HG03039 (cell line): ENCODE measurements at regions not wholly inside any gene's neighbourhood (a gene's known extent, or its start where the extent isn't known, plus 50 kb on each side); places are given as distances from the start of the nearest gene placed in this dataset.
"Not testable (repeated sequence)": the region's sequence is repeated elsewhere in the genome, so short reads cannot be mapped to it uniquely, and the experiment has no call there.

Experiments used
- ATAC-seq: cut with Tn5 transposase; IDR thresholded peaks from one replicate; pipeline ENCODE4 v1.9.1; 2021; ENCODE audit warnings: mild to moderate bottlenecking, moderate library complexity; ENCODE audit not compliant: unreplicated experiment

DNA sequence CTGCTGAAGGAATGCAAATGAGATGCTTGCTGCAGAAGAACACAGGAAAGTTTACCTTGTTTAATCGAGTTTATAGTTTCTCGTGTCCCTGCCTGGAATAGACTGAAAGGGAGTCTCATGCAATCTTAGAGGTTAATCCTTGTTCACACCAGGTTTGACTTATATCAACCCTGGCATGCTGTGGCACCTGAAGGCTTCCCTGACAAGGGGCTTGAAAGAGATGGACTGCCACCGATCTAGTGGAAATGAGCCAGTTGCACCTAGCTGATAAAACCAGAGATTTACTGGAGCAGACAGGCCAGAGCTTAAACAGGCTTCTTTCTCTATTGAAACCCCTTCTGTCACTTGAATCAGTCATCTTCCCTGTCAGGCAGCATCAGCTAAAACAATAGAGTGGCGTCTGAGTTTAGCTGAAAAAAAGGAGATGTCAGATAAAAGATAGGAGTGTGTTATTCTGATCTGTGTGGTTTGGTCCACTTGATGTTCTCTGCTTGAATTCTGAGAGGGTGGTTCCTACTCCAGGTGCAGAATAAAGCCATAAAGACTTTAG, 349.7 kb downstream of the RWDD3 start:
- ATAC-seq = no peak

DNA sequence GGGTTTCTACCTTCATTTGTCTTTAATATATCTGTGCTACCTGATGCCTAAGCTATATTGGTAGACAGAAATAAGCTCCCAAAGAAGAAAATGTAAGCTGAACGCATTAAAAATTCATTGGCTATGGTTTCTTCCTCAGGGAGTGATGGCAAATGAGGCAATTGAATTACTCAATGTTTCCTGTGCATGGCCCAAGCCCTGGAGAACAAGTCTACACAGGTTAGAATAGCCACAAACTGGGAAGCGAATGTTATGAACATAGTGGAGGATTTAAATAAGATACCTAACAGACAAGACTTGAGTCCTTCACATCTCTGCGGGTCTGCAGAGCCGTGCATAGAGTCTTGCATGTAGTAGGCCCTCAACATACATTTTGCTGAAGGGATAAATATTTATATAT, 350.3 kb downstream of the RWDD3 start:
- ATAC-seq = no peak

DNA sequence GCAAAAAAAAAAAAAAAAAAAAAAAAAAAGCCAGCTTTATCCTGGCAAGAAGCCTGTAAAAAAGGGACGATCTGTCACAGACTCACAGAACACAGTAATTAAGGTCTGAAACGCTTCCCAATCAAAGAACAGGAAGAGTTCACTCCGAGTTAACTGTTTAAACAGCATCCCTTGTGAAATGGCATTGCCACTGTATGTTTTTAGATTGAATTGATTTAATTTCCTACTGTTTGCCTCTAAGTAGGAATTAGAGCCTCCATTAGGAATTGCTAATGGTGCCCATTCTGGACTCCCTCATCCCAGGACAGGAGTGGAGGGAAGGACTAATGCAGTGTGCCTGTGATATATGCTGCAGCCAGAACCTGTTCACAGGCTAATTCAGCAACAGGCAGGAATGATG, 370.8 kb downstream of the RWDD3 start:
- no peak for ATAC-seq

DNA sequence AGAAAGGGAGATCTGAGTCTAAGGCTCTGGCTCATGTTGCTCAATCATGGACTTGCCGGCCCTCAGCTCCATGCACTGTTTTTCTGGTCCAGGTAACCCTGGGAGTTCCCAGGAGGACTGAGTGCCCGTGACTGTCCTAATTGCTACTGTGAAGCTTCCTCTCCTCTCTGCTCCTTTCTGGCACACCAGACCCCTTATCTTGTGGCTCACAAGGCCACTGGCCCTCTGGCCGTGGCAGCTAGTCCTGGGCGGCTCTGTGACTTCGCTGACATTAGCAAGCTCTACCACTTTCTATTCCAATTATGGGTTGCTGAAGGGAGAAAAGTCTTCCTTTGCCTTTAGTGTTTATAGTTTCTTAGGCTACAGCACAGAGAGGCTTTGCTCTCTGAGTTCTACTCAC, 380.2 kb downstream of the RWDD3 start:
- ATAC-seq = no peak

DNA sequence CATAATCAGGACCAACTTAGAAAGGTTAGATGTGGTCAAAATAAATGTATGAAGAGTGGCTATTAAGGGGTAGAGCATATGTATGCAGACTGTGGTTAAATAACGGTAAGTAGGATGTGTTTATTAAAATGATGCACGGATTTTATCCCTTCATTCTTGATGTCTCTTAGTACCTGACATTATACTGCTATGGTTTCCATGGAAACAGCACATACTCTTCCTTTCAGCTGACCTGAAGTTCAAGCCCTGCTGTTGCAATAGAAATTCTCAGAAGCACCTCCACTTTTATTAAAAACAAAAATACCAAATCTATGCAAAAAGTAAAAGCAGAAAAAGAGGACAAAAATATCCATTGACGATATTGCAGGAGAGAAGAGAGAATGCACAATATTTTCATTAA, 381.4 kb downstream of the RWDD3 start:
- ATAC-seq = no peak

DNA sequence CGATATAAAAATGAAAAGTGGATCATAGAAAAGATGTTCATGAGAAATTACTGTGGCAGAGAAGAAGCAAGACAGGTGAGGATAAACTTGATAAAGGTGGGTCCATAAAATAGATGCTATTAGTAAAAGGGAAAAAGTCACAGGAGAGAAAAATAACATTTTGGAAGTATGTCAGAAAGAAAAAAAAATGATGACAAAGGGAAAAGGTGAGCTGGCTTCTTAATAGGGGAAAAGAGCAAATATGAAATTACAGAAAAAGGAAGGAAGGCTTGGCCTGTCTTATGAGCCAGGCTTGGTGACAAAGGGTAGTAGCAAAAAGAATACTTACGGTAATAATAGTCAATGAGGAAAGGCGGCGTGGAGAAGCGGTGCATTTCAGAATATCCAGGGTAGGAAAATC, 386.1 kb downstream of the RWDD3 start:
- no peak for ATAC-seq

DNA sequence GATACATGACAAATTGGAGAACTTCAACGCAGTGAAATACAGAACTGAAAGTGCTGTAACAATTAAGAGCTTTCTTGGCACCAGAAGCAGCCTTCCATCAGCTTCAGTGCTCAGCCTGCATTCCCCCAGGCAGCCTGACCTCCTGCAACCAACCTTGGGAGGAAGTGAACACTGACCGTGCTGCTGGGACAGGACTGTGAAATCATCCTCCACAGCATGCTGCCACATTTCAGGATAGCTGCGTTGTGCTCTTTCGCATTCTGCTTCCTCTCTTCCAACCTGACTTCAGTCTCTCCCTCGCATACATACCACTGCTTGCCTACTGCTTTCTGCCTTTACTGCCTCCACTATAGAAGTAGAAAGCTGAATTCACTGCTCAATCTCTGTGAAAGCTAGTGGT, 388.6 kb downstream of the RWDD3 start:
- ATAC-seq = no peak

DNA sequence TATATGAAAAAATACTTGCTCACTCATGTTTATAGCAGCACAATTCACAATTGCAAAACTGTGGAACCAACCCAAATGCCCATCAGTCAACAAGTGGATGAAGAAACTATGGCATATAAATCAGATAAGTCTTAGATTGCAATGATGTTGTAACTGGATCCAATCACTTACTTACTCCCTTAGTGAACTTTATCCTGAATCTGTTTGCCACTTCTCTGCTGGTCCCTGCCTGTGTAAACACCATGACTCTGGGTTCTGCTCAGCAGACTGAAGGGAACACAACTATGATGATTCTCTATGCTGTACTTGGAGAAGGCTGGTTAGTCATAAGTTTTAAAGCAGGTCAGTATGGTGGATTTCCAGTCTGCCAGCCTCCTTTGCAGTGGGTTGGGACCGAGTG, 391.2 kb downstream of the RWDD3 start:
- no peak for ATAC-seq

DNA sequence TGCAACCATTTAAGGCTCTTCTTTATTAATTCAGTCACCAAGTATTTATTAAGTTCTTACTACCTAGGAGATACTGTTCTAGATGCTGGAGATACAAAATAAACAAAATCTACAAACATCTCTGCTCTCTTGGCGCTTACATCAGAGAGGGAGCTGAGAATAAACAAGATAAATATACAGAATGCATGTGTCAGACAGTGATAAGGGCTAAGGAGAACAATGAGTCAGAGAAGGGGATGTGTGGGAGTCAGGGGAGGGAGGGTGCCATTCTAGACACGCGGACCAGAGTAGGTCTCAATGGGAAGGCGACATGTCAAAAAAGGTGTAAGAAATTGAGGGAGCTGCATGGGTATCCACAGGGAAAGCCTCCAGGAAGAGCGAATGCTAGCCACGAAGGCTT, 393.2 kb downstream of the RWDD3 start:
- no peak for ATAC-seq

DNA sequence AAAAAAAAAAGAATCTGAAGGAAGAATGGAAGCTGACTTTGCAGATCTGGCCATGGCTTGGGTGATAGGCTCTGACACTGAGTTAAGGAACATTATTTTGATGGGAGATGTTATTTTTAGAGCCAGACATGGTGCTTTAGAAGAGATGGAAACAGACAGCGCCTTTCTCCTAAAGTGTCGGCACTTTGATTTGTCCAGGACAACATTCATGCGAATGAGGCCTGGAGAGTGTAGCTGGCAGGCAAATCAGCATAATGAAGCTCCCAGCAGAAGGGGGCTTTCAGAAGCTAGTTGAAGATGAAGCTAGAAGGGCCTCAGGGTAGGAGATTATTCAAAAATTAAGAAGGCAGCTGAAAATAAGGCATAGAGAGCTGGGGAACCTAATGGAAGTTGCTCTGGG, 397.7 kb downstream of the RWDD3 start:
- no peak for ATAC-seq

DNA sequence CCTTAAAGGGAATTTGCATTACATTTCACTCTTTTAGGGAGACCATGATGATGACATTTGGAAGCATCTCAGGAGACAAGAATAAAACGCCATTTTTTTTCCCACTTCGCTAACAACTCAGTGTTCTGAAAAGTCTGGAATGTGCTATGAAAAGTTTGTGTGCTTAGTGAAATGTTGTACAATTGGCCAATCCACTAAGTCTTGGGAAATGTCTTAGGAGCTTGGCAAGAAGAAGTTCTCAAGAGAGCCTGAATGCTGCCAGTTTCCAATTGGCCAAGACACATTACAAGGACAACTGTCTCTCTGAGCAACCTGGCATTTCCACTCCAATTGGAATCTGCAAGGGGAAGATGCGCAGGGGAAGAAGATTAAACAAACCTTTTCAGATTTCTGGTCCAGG, 401.8 kb downstream of the RWDD3 start:
- no peak for ATAC-seq

DNA sequence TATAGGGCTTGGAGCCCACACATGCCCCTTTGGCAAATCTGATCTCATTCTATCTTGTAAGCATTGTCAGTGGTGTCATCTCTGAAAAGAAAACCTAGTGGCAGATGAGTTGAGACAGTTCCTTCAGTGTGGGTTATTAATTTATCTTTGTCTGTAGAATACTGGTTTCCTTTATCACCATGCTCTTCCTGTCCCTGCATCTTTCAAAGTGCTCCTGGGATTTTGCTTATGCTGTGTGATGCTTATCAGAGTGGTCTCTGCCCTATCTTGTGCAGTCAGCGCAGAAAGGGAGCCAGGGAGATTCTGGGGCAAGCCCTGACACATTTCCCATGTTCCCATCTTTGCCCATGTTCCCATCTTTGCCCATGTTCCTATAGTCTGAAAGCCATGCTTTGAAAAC, 402.9 kb downstream of the RWDD3 start:
- no peak for ATAC-seq

DNA sequence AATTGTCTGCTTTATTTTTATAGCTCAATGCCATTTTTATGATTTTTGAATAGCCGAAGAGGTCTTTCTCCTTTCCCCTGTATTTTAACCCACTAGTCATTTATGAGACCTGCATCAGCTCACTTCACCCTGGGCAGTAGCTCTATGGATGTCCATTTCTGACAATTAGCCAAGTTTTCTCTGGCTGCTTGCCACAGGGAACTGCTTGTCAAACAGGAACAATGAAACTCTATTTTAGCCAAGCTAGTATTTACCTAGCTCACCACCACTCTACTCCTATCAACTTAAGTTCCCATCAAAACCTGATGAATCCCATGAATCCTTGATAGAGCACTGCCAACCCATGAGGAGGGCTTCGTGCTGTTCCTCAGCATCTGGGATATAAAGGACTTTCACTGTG, 406.7 kb downstream of the RWDD3 start:
- ATAC-seq = no peak

DNA sequence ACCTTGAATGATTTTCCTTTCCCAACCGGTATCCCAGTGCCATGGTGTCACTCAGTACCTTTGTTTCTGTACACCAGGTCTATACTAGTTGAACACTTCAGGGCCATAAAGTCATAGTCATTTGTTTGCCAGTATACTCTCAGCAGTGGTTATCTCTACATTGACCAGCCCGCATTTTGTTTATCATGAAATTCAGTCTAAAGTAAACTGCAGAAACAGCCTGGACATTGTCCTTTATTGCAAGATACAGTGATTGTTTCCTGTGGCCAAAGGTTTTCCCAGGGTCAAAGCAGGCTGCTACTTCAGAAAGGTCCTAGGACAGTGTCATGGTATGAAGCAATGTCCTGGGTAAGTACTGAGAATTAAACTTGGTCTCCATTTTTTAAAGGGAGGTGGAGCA, 407.4 kb downstream of the RWDD3 start:
- ATAC-seq = no peak

DNA sequence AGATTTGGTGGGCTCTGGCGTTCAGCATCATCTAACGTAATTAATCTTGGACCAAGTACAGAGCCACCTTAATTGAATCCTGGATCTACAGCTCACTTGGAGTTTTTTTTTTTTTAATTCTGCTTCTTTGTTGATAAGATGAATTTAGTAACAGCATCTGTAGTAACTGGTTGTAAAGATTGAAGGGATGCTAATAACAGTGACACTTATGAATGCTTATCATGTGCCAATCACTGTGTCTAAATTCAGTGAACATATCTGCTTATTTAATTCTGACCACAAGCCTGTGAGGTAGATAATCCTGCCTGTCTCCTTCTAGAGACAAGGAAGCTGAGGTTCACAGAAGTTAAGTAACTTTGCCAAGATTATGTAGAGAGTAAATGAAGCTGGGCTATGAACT, 408.0 kb downstream of the RWDD3 start:
- no peak for ATAC-seq

DNA sequence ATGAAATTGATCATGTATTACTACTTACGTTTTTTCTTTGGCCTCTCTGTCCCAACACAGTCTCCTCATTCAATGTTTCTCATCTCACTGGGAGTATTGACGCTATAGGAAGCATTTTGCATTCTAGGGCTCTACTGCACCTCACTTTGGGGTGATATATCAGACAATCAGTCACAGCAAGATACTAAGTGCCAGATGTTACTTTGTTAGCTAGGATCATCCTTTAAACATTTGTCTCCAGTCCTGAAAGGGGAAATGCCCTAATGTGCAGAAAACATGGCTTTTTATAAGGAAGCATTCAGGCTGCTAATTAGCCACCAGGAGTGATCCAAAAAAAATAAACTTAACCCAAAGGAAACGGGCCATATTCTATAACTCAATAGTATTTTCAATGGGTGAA, 409.1 kb downstream of the RWDD3 start:
- ATAC-seq = no peak

DNA sequence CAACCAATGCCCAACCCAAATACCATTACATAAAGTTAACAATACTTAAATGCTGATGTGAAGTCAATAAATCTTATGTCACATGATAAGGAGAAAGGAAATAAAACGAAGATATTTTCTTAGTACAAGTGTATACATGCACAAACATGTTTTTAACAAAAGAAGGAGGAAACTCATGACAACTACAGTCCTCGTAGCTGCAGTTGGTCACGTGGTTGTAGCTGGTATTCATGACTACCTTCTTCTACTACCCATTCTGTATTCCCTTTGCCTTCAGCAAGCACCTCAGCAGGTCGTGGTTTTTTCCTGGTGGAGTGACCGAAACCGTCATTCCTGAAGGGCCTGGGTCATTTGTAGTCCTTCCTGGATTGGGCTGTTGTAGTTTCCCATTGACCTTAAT, 411.1 kb downstream of the RWDD3 start:
- not testable (repeated sequence) for ATAC-seq

DNA sequence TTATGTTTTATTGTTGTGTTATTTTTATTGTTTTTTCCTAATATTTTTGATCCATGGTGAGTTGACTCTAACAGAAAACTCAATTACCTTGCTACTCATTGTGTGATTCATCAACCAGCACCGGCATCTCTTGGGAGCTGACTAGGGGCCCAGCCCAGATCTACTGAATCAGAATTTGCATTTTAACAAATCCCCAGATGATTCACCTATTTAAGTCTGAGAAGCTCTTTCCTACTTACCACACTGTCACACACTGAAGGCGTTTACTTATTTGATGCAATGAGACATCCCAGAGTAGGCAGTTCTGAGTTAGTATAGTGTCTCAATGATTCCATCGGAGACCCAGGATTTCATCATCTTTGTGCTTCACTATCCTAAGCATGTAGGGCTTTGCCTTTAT, 416.6 kb downstream of the RWDD3 start:
- no peak for ATAC-seq

DNA sequence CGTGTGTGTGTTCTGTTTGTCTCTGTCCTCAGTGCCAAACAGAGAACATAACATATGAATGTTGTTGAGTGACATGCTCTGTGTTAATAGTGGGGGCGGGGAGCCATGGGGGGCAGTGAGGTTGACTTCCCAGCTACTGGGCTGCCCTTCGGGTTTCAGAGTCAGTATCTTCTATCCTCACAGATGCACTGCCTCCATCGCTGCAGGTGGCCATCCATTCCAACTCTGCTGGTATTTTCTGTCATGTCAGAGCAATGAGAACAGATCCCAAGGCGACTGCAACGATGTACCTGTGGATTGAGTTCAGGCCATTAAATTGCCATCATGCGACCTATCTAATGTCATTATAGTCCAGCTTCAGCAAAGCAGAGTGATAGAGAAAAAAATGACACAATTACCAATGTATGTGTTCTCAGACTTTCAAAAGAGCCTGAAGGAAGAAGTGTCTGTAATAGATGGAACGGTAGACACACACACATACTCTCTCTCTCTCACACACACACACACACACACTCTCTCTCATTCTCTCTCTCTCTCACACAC, 418.5 kb downstream of the RWDD3 start:
- no peak for ATAC-seq

DNA sequence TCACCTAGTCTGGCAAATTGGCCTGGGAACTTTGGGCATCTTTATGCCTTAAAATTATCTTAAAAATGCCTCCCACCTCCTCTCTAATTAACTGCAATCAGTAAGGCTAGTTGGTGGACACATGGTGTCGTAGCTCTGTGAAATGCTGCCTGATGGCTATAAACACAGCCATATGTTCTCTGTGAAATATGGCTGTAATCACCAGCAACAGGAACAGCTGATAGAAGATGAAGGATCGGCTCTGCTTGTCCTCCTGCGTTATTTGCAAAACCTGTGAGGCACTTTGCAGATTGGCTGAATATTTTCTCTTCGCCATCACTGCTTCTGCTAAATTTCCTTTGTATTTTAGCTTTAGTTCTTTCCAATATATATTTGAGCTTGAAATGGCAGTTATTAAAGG, 419.6 kb downstream of the RWDD3 start:
- no peak for ATAC-seq

DNA sequence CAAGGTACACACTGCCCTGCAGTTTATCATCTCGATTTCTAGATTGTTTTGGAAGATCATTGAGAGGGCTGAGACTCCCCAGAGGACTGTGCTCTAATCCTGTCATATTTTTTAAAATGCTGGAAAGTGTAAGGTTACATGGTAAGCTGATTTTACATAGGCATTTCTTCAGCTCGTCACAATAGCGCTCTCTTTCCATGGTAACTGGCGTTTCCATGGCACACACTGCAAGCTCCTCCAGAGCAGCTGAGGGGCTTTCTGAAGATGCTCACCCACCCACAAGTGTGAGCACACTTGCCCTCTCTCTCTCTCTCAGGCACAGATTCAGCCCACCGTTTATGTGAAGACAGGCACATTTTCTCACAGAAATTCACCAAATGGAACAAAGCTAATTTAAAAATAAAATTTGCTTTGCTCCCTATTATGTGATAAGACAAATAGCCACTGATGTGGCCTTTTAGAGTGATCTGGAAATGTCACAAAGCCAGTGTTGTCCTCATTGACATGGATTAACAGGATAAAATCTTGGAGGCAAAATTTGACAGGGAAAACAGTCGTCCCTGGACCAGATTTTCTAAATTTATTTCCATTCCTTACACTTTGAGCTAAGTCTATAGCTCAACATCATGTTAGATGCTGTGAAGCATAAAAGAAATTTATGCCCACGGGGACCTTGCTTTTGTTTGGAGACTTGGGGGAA, 421.5 kb downstream of the RWDD3 start:
- ATAC-seq = no peak

DNA sequence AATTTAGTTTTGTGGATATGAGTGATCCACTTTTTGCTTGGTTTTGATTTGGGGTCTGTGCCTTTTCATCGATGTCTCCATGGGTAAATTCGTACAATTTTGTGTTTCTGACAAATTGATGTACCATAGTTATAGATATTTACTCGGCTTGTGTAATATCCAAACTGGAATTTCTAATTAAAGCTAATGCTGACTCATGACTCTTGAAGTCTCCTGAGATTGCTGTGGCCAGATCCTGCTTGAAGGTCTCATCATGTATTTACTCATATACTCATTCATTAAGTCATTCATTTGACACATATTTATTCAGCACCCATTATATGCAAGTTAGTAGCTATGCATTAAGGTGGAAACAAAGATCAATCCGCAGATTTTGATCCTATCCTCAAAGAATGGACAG, 423.2 kb downstream of the RWDD3 start:
- no peak for ATAC-seq

DNA sequence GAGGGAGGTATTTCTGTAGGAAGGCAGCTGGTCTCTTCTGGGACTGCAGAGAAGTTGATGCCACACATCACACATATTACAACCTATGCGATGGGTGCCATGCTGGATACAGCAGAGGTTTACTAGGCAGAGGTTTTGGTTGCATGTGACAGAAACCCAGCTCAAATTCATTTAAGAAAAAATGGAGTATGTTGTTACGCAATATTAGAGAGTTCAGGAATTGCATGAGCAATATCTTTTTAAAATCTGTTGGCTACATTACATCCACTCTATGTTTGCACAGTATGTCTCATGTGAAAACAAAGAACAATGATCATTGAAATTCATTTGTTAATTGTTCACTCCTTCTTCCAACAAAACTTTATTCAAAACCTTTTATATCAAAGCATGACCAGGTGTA, 425.2 kb downstream of the RWDD3 start:
- no peak for ATAC-seq
